CD14-positive monocyte (primary cell): ENCODE measurements at regions not wholly inside any gene's neighbourhood (a gene's known extent, or its start where the extent isn't known, plus 50 kb on each side); places are given as distances from the start of the nearest gene placed in this dataset.

Experiments used
- DNase-seq, 3 donors: peaks; one replicate each; pipeline ENCODE4 v3.0.0-alpha.2; 2011 to 2022
- H2AFZ ChIP-seq: 2 replicates; pipeline ENCODE4 v1.6.0; 2012; ENCODE audit warnings: mild to moderate bottlenecking, low read depth, low read length, inconsistent platforms; ENCODE audit not compliant: insufficient read depth, poor library complexity, severe bottlenecking
- H3K27ac ChIP-seq, 2 donors: 1 replicate in 1 of 2; 2 replicates in 1 of 2; pipeline ENCODE4 v1.5.1; 2012 to 2013; ENCODE audit warnings: low read length in 2 of 2, control low read depth in 1 of 2, inconsistent platforms in 1 of 2, low read depth in 1 of 2, mild to moderate bottlenecking in 1 of 2
- H3K27me3 ChIP-seq, 2 donors: one replicate each; pipeline versions ENCODE4 v1.6.0 to v1.6.1; 2011 to 2013; ENCODE audit warnings: low read length in 2 of 2; ENCODE audit not compliant: control insufficient read depth in 2 of 2, insufficient read depth in 2 of 2
- H3K36me3 ChIP-seq, 2 donors: replicated peaks in 1 of 2; 1 replicate in 1 of 2; 2 replicates in 1 of 2; pipeline versions ENCODE4 v1.5.1 to v1.6.1; 2012 to 2013; ENCODE audit warnings: low read length in 2 of 2, control low read depth in 1 of 2, inconsistent platforms in 1 of 2, mild to moderate bottlenecking in 1 of 2; ENCODE audit not compliant: insufficient read depth in 2 of 2, control insufficient read depth in 1 of 2
- H3K4me1 ChIP-seq, 2 donors: 1 replicate in 1 of 2; 2 replicates in 1 of 2; pipeline versions ENCODE4 v1.5.1 to v1.6.1; 2012 to 2013; ENCODE audit warnings: low read length in 2 of 2, control low read depth in 1 of 2, inconsistent platforms in 1 of 2, mild to moderate bottlenecking in 1 of 2, moderate library complexity in 1 of 2; ENCODE audit not compliant: insufficient read depth in 2 of 2, control insufficient read depth in 1 of 2
- H3K4me2 ChIP-seq: replicated peaks from 2 replicates; pipeline ENCODE3; 2012; ENCODE audit warnings: low read length, moderate library complexity, mild to moderate bottlenecking; ENCODE audit not compliant: poor library complexity, severe bottlenecking; ENCODE audit errors: extremely low read depth
- H3K4me3 ChIP-seq, 3 experiments: fragments of 200-600 bp in 1 of 3; sonication (generic) in 1 of 3; replicated peaks in 1 of 3; 1 replicate in 2 of 3; 2 replicates in 1 of 3; pipeline ENCODE4 v1.5.1; 2011 to 2013; ENCODE audit warnings: low read length in 3 of 3, mild to moderate bottlenecking in 3 of 3, control low read depth in 2 of 3, low read depth in 2 of 3, inconsistent platforms in 1 of 3, moderate library complexity in 1 of 3
- H3K79me2 ChIP-seq: 2 replicates; pipeline ENCODE4 v1.6.0; 2012; ENCODE audit warnings: mild to moderate bottlenecking, control low read depth, inconsistent platforms, low read length, moderate library complexity; ENCODE audit not compliant: insufficient read depth
- H3K9ac ChIP-seq: 2 replicates; pipeline ENCODE4 v1.6.0; 2017; ENCODE audit warnings: low read length, mild to moderate bottlenecking; ENCODE audit not compliant: insufficient read depth, poor library complexity, severe bottlenecking
- H3K9me3 ChIP-seq, 2 donors: replicated peaks in 1 of 2; 1 replicate in 1 of 2; 2 replicates in 1 of 2; pipeline versions ENCODE4 v1.5.1 to v1.6.1; 2012 to 2013; ENCODE audit warnings: low read length in 2 of 2, control low read depth in 1 of 2; ENCODE audit not compliant: control insufficient read depth in 1 of 2, insufficient read depth in 1 of 2
- H4K20me1 ChIP-seq: 2 replicates; pipeline ENCODE4 v1.6.0; 2012; ENCODE audit warnings: mild to moderate bottlenecking, low read length, control low read depth, moderate library complexity; ENCODE audit not compliant: insufficient read depth
- H3K27ac Mint-ChIP-seq, 7 donors: one replicate each; pipeline ENCODE4 v1.8.0; 2020; ENCODE audit warnings: mild to moderate bottlenecking in 7 of 7, mixed read lengths in 7 of 7, moderate library complexity in 6 of 7, inconsistent platforms in 2 of 7
- H3K27me3 Mint-ChIP-seq, 3 donors: one replicate each; pipeline ENCODE4 v1.8.0; 2021 to 2022; ENCODE audit warnings: low read depth in 3 of 3, mild to moderate bottlenecking in 3 of 3, mixed read lengths in 3 of 3, moderate library complexity in 3 of 3, inconsistent platforms in 1 of 3
- H3K36me3 Mint-ChIP-seq, 2 donors: one replicate each; pipeline ENCODE4 v1.8.0; 2020; ENCODE audit warnings: mixed read lengths in 2 of 2, inconsistent platforms in 1 of 2, mild to moderate bottlenecking in 1 of 2
- H3K4me1 Mint-ChIP-seq: one replicate; pipeline ENCODE4 v1.8.0; 2020; ENCODE audit warnings: mild to moderate bottlenecking, mixed read lengths
- H3K4me3 Mint-ChIP-seq, 2 donors: one replicate each; pipeline ENCODE4 v1.8.0; 2020; ENCODE audit warnings: mild to moderate bottlenecking in 2 of 2, mixed read lengths in 2 of 2, moderate library complexity in 1 of 2
- H3K9me3 Mint-ChIP-seq, 7 donors: one replicate each; pipeline ENCODE4 v1.8.0; 2020 to 2022; ENCODE audit warnings: mixed read lengths in 7 of 7, mild to moderate bottlenecking in 6 of 7, moderate library complexity in 6 of 7, inconsistent platforms in 2 of 7
- WGBS: methylation state at CpG from one replicate; pipeline ENCODE4 v1.1.5; 2013; ENCODE audit warnings: missing lambda C conversion rate; ENCODE audit not compliant: insufficient coverage; 5-methylcytosine and 5-hydroxymethylcytosine counted together
- intact Hi-C, 2 donors: fragments of 100-400 bp; cut with micrococcal nuclease; formaldehyde crosslinking; loops; one replicate each; pipeline versions ENCODE4 v1.15.0 to v1.15.1; 2023
- TF ChIP-seq, protein P1 (sequence below): fragments of 200-600 bp; IDR thresholded peaks from one replicate; pipeline ENCODE4 v1.8.0; 2022; ENCODE audit warnings: antibody characterized with exemption, mild to moderate bottlenecking

DNA sequence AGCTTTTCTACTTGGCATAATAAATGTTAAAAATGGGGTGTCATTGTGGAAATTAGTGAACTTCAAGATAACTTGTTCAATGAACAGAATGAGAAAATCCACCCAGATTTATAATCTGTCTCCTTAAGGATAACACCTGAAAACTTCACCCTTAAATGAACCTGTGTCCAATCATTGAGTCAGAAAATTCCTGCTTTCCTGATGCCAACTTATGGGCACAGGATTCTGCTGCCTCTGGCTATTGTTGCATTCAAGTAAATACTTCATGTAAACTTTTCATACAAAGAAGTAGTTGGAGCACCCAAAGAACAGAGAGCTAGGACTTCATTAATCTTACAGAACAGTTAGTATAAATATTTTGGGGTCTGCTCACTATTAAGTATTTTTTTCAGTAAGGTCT is 98.9 kb upstream of the PLEKHA5 start:
- Histone ChIP-seq H3K9ac (no peak overlapping the region), H3K4me3 (no peak overlapping the region), H3K27ac (no peak overlapping the region), H2AFZ (no peak overlapping the region), H3K27me3 (no peaks in the 10 kb centered on the region), H3K79me2 (no peaks in the 10 kb centered on the region), H4K20me1 (no peaks in the 10 kb centered on the region), H3K4me1 (no peaks in the 10 kb centered on the region), H3K4me2 (no peak overlapping the region), H3K9me3 (peaks cover 11 to 14% of the 10 kb centered on the region in 2 donors), H3K36me3 (no peaks in the 10 kb centered on the region)
- no peak overlapping the region for H3K4me3 Mint-ChIP-seq
- no peak for DNase-seq
- peaks cover 0 to 2% (median 1%) of the 10 kb centered on the region in 3 donors for H3K27me3 Mint-ChIP-seq
- TF ChIP-seq, protein P1, sequence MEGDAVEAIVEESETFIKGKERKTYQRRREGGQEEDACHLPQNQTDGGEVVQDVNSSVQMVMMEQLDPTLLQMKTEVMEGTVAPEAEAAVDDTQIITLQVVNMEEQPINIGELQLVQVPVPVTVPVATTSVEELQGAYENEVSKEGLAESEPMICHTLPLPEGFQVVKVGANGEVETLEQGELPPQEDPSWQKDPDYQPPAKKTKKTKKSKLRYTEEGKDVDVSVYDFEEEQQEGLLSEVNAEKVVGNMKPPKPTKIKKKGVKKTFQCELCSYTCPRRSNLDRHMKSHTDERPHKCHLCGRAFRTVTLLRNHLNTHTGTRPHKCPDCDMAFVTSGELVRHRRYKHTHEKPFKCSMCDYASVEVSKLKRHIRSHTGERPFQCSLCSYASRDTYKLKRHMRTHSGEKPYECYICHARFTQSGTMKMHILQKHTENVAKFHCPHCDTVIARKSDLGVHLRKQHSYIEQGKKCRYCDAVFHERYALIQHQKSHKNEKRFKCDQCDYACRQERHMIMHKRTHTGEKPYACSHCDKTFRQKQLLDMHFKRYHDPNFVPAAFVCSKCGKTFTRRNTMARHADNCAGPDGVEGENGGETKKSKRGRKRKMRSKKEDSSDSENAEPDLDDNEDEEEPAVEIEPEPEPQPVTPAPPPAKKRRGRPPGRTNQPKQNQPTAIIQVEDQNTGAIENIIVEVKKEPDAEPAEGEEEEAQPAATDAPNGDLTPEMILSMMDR = no peak
- H3K4me1 Mint-ChIP-seq = no peaks in the 10 kb centered on the region
- peaks cover 8 to 31% (median 22%) of the 10 kb centered on the region in 7 donors for H3K9me3 Mint-ChIP-seq
- no peaks in the 10 kb centered on the region for H3K36me3 Mint-ChIP-seq
- intact Hi-C loops = no loop called here
- H3K27ac Mint-ChIP-seq = no peak overlapping the region

DNA sequence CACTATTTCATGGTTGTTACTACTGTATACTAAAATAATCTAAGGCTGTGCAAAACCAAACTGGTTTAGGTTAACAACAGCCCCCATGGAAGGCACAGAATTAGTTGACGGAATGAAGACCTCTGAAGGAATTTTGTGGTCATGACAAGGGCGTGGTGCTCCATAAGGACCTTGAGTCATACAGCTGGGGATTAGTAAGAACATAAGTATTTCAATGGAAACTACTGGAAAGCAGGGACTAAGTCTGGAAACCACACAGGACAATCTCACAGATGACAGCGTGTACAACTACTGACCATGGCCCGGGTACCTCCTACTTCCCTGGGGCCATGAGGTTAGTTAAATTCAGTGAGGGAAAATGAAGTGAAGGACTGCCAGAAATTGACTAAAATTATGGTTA is 98.5 kb upstream of the PLEKHA5 start:
- no peak overlapping the region for H3K4me2 ChIP-seq
- Mint-ChIP-seq H3K27me3 (peaks cover 0 to 2% (median 1%) of the 10 kb centered on the region in 3 donors), H3K27ac (no peak overlapping the region)

More for the DNA sequence above, 98.5 kb upstream of the PLEKHA5 start:
- peaks cover 11 to 14% of the 10 kb centered on the region in 2 donors for H3K9me3 ChIP-seq
- no peaks in the 10 kb centered on the region for H3K4me1 ChIP-seq
- no peak overlapping the region for H2AFZ ChIP-seq
- no peaks in the 10 kb centered on the region for H3K27me3 ChIP-seq
- H3K9ac ChIP-seq = no peak overlapping the region
- H4K20me1 ChIP-seq = no peaks in the 10 kb centered on the region
- intact Hi-C loops = no loop called here
- no peaks in the 10 kb centered on the region for H3K36me3 ChIP-seq
- TF ChIP-seq, protein P1 = no peak
- 86% methylated on average over 2 of the region's 4 CpGs for WGBS
- H3K27ac ChIP-seq = no peak overlapping the region
- Mint-ChIP-seq H3K36me3 (no peaks in the 10 kb centered on the region), H3K9me3 (peaks cover 8 to 28% (median 22%) of the 10 kb centered on the region in 7 donors), H3K4me3 (no peak overlapping the region), H3K4me1 (no peaks in the 10 kb centered on the region)
- H3K79me2 ChIP-seq = no peaks in the 10 kb centered on the region
- DNase-seq = no peak
- no peak overlapping the region for H3K4me3 ChIP-seq
